Endodermal cell (in vitro differentiated cells): ENCODE measurements at regions not wholly inside any gene's neighbourhood (a gene's known extent, or its start where the extent isn't known, plus 50 kb on each side); places are given as distances from the start of the nearest gene placed in this dataset.

ENCODE experiments used
- DNase-seq: peaks from one replicate; pipeline ENCODE4 v3.0.0-alpha.2; 2017
- H3K27ac ChIP-seq: 2 replicates; pipeline ENCODE4 v1.5.1; 2013; ENCODE audit warnings: mild to moderate bottlenecking, low read depth, low read length, moderate library complexity
- H3K27me3 ChIP-seq: 2 replicates; pipeline ENCODE4 v1.6.1; 2013; ENCODE audit warnings: mild to moderate bottlenecking, low read length, moderate library complexity; ENCODE audit not compliant: insufficient read depth, control insufficient read depth, poor library complexity, severe bottlenecking
- H3K36me3 ChIP-seq: 2 replicates; pipeline ENCODE4 v1.7.0; 2013; ENCODE audit warnings: mild to moderate bottlenecking, low read length, moderate library complexity; ENCODE audit not compliant: control insufficient read depth, insufficient read depth
- H3K4me1 ChIP-seq: one replicate; pipeline ENCODE4 v1.7.0; 2013; ENCODE audit warnings: low read length; ENCODE audit not compliant: control insufficient read depth, insufficient read depth
- H3K4me3 ChIP-seq: 2 replicates; pipeline ENCODE4 v1.5.1; 2013; ENCODE audit warnings: mild to moderate bottlenecking, low read length, moderate library complexity
- H3K9ac ChIP-seq: 2 replicates; pipeline ENCODE4 v1.6.1; 2013; ENCODE audit warnings: mild to moderate bottlenecking, low read length, moderate library complexity; ENCODE audit not compliant: poor library complexity, severe bottlenecking; ENCODE audit errors: extremely low read depth
- H3K9me3 ChIP-seq: 2 replicates; pipeline ENCODE4 v1.6.1; 2013; ENCODE audit warnings: mild to moderate bottlenecking, low read length, moderate library complexity; ENCODE audit not compliant: control insufficient read depth
- H3K27ac Mint-ChIP-seq: 2 replicates; pipeline ENCODE4 v1.8.0; 2020; ENCODE audit warnings: mixed read lengths
- H3K27me3 Mint-ChIP-seq: 2 replicates; pipeline ENCODE4 v1.8.0; 2021; ENCODE audit warnings: mild to moderate bottlenecking, mixed read lengths; ENCODE audit not compliant: insufficient read depth
- H3K36me3 Mint-ChIP-seq: 2 replicates; pipeline ENCODE4 v1.8.0; 2020; ENCODE audit warnings: low read depth, mixed read lengths
- H3K4me1 Mint-ChIP-seq: 2 replicates; pipeline ENCODE4 v1.8.0; 2020; ENCODE audit warnings: mixed read lengths
- H3K4me3 Mint-ChIP-seq: 2 replicates; pipeline ENCODE4 v1.8.0; 2020; ENCODE audit warnings: mild to moderate bottlenecking, moderate library complexity, mixed read lengths
- H3K9me3 Mint-ChIP-seq: 2 replicates; pipeline ENCODE4 v1.8.0; 2020; ENCODE audit warnings: mild to moderate bottlenecking, mixed read lengths
- CTCF ChIP-seq: fragments of 200-600 bp; sonication (generic); conservative IDR thresholded peaks from 2 replicates; pipeline ENCODE4 v1.5.0; 2021; ENCODE audit warnings: antibody characterized with exemption, mild to moderate bottlenecking
- WGBS, 2 experiments: methylation state at CpG; one replicate each; pipeline versions ENCODE4 v1.1.5 to v1.1.7; 2013; ENCODE audit warnings: missing lambda C conversion rate in 2 of 2, mixed read lengths in 1 of 2; ENCODE audit not compliant: insufficient coverage in 1 of 2, insufficient read length in 1 of 2; 5-methylcytosine and 5-hydroxymethylcytosine counted together

DNA sequence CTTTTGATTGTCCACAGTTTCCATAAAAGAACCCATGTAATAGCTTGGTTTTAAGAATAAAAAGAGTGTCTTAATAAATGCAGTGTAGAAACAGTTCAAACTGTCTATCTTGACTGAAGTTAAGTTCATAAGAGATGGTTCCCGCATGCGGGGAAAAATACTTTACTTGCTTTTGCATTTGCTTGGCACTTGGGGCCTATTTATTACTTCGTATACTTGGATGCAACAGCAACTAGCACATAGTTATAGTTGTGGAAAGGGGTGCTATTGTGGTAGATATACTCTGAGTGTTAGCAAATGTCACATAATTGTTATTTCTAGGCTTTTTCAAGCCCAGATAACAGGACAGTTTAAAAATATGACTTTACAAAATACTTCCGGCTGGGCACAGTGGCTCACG is 97.7 kb upstream of the HMGCLL1 start:
- Histone ChIP-seq H3K4me3 (no peak overlapping the region), H3K27ac (no peak overlapping the region), H3K36me3 (no peaks in the 10 kb centered on the region), H3K4me1 (no peaks in the 10 kb centered on the region), H3K9ac (no peak overlapping the region), H3K9me3 (no peaks in the 10 kb centered on the region), H3K27me3 (no peaks in the 10 kb centered on the region)
- H3K27me3 Mint-ChIP-seq: no peaks in the 10 kb centered on the region
- no peak overlapping the region for H3K4me3 Mint-ChIP-seq
- WGBS, 2 experiments: 91 to 94% methylated on average over 4 to 5 of the region's 5 CpGs
- H3K4me1 Mint-ChIP-seq: no peaks in the 10 kb centered on the region
- H3K27ac Mint-ChIP-seq: no peak overlapping the region
- no peaks in the 10 kb centered on the region for H3K36me3 Mint-ChIP-seq
- no peaks in the 10 kb centered on the region for H3K9me3 Mint-ChIP-seq
- no peak for TF ChIP-seq CTCF
- no peak for DNase-seq

DNA sequence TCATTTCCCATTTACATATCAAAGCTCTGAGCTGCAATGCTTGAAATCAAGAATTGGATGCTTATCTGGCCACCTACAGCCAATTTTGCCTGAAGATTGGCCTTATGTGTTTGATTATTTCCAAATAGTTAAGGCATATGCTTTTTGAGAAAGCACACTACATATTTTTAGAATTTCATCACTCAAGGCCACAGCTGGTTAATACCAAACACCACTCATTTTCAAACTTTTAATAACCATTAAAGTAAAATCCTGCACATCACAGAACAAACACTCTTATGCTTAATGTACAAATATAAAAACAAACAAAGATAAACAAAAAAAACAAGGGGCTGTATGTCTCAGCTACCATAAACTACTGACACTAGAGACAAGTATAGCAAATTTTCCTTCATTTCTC is 96.9 kb upstream of the HMGCLL1 start:
- Mint-ChIP-seq H3K27ac (no peak overlapping the region), H3K9me3 (no peaks in the 10 kb centered on the region), H3K4me1 (no peaks in the 10 kb centered on the region), H3K27me3 (no peaks in the 10 kb centered on the region), H3K36me3 (no peaks in the 10 kb centered on the region), H3K4me3 (no peak overlapping the region)
- DNase-seq: no peak
- no peak overlapping the region for H3K27ac ChIP-seq
- no peak overlapping the region for H3K9ac ChIP-seq
- no peaks in the 10 kb centered on the region for H3K4me1 ChIP-seq
- no peaks in the 10 kb centered on the region for H3K27me3 ChIP-seq
- H3K4me3 ChIP-seq: no peak overlapping the region
- TF ChIP-seq CTCF: no peak
- H3K9me3 ChIP-seq: no peaks in the 10 kb centered on the region
- no peaks in the 10 kb centered on the region for H3K36me3 ChIP-seq

DNA sequence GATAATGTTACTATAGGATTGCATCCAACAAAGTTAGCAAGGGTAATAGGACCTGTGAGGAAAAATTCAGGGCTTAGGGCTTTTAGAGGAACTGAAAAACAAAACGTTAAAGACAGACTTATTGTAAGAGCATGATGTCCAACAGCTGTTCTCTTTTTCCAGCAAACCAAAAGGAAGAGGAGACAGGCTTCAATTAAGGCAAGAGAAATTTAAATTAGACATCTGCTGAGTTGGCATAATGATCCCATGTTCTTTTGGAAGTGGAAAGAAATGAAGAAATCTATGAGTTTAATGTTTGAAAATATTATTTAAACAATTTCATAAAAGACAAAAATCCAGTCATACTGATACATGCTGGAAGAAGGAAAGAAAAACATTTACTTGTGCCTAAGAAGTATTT is 95.7 kb upstream of the HMGCLL1 start:
- TF ChIP-seq CTCF: no peak
- no peaks in the 10 kb centered on the region for H3K4me1 ChIP-seq
- H3K36me3 ChIP-seq: no peaks in the 10 kb centered on the region
- no peak overlapping the region for H3K9ac ChIP-seq
- H3K36me3 Mint-ChIP-seq: no peaks in the 10 kb centered on the region
- no peaks in the 10 kb centered on the region for H3K27me3 Mint-ChIP-seq
- no peaks in the 10 kb centered on the region for H3K9me3 ChIP-seq
- H3K9me3 Mint-ChIP-seq: no peaks in the 10 kb centered on the region
- no peak overlapping the region for H3K4me3 Mint-ChIP-seq
- WGBS, 2 experiments: 82 to 88% methylated on average over 1 of the region's 1 CpG
- DNase-seq: no peak
- H3K4me1 Mint-ChIP-seq: no peaks in the 10 kb centered on the region
- no peaks in the 10 kb centered on the region for H3K27me3 ChIP-seq
- H3K27ac ChIP-seq: no peak overlapping the region
- H3K27ac Mint-ChIP-seq: no peak overlapping the region
- H3K4me3 ChIP-seq: no peak overlapping the region
